Breast epithelium (tissue), 4 donors: ENCODE measurements at regions not wholly inside any gene's neighbourhood (a gene's known extent, or its start where the extent isn't known, plus 50 kb on each side); places are given as distances from the start of the nearest gene placed in this dataset.

Source experiments
- DNase-seq, 2 donors: peaks; one replicate each; pipeline ENCODE4 v3.0.0-alpha.2; 2019; ENCODE audit warnings: low spot score in 2 of 2
- H3K27ac ChIP-seq, 2 donors: fragments of 200-600 bp; sonication (generic) in 1 of 2; one replicate each; pipeline ENCODE4 v1.5.1; 2016 to 2019; ENCODE audit warnings: mild to moderate bottlenecking in 1 of 2
- H3K27me3 ChIP-seq, 2 donors: fragments of 200-600 bp; sonication (generic) in 1 of 2; one replicate each; pipeline versions ENCODE4 v1.5.1 to v1.6.0; 2017 to 2019; ENCODE audit warnings: control low read depth in 1 of 2, mild to moderate bottlenecking in 1 of 2
- H3K36me3 ChIP-seq: fragments of 200-600 bp; one replicate; pipeline ENCODE4 v1.5.1; 2019
- H3K4me1 ChIP-seq, 2 donors: fragments of 200-600 bp; sonication (generic); one replicate each; pipeline ENCODE4 v1.5.1; 2016 to 2019; ENCODE audit warnings: control low read depth in 1 of 2
- H3K4me3 ChIP-seq, 3 donors: fragments of 200-600 bp; sonication (generic); 1 replicate in 2 of 3; 2 replicates in 1 of 3; pipeline ENCODE4 v1.5.1; 2016 to 2019; ENCODE audit warnings: mild to moderate bottlenecking in 3 of 3, moderate library complexity in 2 of 3
- H3K9me3 ChIP-seq, 2 donors: fragments of 200-600 bp; sonication (generic) in 1 of 2; one replicate each; pipeline ENCODE4 v1.5.1; 2016 to 2019; ENCODE audit warnings: control low read depth in 1 of 2
- POLR2A ChIP-seq: fragments of 450-650 bp; IDR thresholded peaks from one replicate; pipeline ENCODE4 v1.6.1; 2016; ENCODE audit warnings: antibody characterized with exemption, mild to moderate bottlenecking, moderate library complexity
- POLR2AphosphoS5 ChIP-seq, 3 donors: sonication (generic); formaldehyde crosslinking; IDR thresholded peaks; one replicate each; pipeline ENCODE4 v1.6.1; 2017; ENCODE audit warnings: antibody characterized with exemption in 3 of 3
- intact Hi-C: fragments of 100-400 bp; cut with DNase I; formaldehyde crosslinking; loops from one replicate; pipeline ENCODE4 v1.15.1; 2023; ENCODE audit warnings: low total_unique reads
- TF ChIP-seq, protein P1 (sequence below), 3 donors: fragments of 450-650 bp; IDR thresholded peaks; one replicate each; pipeline ENCODE4 v1.5.1; 2016 to 2017; ENCODE audit warnings: antibody characterized with exemption in 3 of 3, mild to moderate bottlenecking in 3 of 3, moderate library complexity in 3 of 3

DNA sequence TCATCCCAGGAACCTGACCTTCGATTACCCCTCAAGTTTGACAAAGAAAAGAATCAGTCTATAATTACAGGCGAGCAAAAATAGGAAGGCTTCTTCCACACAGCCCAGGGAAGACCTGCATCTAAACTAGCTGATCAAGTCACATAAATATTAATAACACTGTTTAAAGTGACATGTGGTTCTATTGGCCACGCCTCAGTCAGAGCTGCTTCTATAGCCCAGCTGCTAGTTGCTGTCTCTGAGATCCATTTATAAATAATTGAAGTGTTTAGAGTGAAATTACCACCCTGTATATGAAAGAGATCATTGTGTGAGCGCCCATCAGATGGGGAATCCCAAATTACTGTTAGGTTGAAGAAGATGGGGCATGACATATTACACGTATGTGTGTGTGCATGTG lies 426.0 kb downstream of the CDH2 start:
- intact Hi-C loops: no loop called here
- TF ChIP-seq POLR2AphosphoS5 (IDR thresholded peaks at IDR 0.05) (no peak), POLR2A (no peak)
- TF ChIP-seq, protein P1, sequence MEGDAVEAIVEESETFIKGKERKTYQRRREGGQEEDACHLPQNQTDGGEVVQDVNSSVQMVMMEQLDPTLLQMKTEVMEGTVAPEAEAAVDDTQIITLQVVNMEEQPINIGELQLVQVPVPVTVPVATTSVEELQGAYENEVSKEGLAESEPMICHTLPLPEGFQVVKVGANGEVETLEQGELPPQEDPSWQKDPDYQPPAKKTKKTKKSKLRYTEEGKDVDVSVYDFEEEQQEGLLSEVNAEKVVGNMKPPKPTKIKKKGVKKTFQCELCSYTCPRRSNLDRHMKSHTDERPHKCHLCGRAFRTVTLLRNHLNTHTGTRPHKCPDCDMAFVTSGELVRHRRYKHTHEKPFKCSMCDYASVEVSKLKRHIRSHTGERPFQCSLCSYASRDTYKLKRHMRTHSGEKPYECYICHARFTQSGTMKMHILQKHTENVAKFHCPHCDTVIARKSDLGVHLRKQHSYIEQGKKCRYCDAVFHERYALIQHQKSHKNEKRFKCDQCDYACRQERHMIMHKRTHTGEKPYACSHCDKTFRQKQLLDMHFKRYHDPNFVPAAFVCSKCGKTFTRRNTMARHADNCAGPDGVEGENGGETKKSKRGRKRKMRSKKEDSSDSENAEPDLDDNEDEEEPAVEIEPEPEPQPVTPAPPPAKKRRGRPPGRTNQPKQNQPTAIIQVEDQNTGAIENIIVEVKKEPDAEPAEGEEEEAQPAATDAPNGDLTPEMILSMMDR (IDR thresholded peaks at IDR 0.05): no peak
- H3K27me3 ChIP-seq: no peaks in the 10 kb centered on the region
- no peaks in the 10 kb centered on the region for H3K36me3 ChIP-seq
- no peak overlapping the region for H3K27ac ChIP-seq
- H3K4me3 ChIP-seq: no peak overlapping the region
- no peak for DNase-seq
- H3K4me1 ChIP-seq: no peaks in the 10 kb centered on the region
- H3K9me3 ChIP-seq: no peaks in the 10 kb centered on the region

DNA sequence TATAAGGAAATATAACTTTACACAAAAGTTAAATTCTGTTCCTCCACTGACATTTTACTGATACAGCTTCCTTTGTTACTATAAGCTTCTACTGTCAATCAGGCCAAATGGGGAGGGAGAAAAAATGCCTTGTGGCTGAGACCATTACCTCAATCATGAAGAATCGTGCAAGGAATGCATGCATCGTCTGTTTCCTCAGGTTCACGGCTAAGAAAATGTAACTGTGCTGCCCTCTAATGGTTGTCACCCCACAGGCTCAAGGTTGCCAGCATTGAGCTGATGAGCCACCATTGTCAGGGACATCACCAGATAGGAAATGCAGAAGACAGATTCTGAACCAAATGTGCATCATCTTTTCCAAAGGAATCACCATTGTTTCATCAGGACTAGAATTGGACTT lies 426.9 kb downstream of the CDH2 start:
- intact Hi-C loops: no loop called here
- Histone ChIP-seq H3K27ac (no peak overlapping the region), H3K27me3 (no peaks in the 10 kb centered on the region), H3K9me3 (no peaks in the 10 kb centered on the region), H3K36me3 (no peaks in the 10 kb centered on the region), H3K4me3 (no peak overlapping the region), H3K4me1 (no peaks in the 10 kb centered on the region)
- TF ChIP-seq POLR2AphosphoS5 (IDR thresholded peaks at IDR 0.05) (no peak), POLR2A (no peak)
- TF ChIP-seq, protein P1 (IDR thresholded peaks at IDR 0.05): no peak
- no peak for DNase-seq

DNA sequence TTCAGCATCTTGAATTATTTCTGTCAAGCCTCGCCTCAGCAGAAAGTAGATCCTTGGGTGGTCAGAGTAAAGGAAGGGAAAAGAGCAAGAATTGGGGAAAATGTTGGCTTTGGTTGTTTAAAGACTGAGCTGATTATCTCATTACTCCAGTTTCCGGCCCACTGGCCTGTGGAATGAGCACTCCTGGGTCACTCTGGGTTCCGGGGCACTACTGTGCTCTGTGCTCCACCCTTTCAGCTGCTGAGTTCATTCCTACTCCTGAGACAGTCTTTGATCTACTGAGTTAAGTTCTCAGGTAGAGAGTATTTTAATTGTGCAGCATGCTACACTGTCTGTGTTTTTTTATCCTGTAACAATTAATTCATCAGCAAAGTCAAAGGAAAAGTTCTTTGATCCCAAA lies 427.7 kb downstream of the CDH2 start:
- no peak overlapping the region for H3K4me3 ChIP-seq
- no peaks in the 10 kb centered on the region for H3K27me3 ChIP-seq
- no peaks in the 10 kb centered on the region for H3K4me1 ChIP-seq
- H3K27ac ChIP-seq: no peak overlapping the region
- intact Hi-C loops: no loop called here
- TF ChIP-seq POLR2A (no peak), POLR2AphosphoS5 (IDR thresholded peaks at IDR 0.05) (no peak)
- TF ChIP-seq, protein P1 (IDR thresholded peaks at IDR 0.05): no peak
- H3K9me3 ChIP-seq: no peaks in the 10 kb centered on the region
- H3K36me3 ChIP-seq: no peaks in the 10 kb centered on the region
- no peak for DNase-seq

DNA sequence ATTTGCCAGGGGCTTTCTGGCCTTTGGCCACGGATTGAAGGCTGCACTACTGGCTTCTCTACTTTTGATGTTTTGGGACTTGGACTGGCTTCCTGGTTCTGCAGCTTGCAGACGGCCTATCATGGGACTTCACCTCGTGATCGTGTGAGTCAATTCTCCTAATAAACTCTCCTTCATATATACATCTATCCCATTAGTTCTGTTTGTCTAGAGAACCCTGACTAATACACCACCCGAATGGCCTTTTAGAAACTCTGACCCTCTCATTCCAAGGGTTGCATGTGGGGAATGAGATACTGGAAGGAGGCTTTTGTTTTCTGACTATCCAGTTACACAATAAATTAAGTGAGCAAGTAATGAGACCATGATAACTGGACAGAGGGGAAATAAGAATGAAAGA lies 430.7 kb downstream of the CDH2 start:
- no peaks in the 10 kb centered on the region for H3K36me3 ChIP-seq
- DNase-seq: no peak
- TF ChIP-seq POLR2AphosphoS5 (IDR thresholded peaks at IDR 0.05) (no peak), POLR2A (no peak)
- TF ChIP-seq, protein P1 (IDR thresholded peaks at IDR 0.05): no peak

DNA sequence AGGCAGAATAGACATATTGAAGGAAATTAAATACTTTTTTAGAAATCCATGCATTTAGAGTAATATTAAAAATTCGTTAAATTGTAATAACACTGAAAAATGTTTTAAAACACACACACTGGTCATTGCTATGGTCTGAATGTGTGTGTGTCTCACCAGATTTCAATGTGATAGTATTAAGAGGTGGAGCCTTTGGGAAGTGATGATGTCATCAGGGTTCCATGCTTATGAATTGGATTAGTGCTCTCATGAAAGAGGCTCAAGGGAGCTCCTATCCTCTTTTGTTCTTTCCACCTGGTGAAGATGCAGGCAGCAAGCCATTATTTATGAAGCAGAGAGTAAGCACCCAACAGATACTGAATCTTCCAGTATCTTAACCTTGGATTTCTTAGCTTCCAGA lies 441.8 kb downstream of the CDH2 start:
- intact Hi-C loops: no loop called here
- peaks cover 0 to under 1% of the 10 kb centered on the region in 2 donors for H3K9me3 ChIP-seq

More for the DNA sequence above, 430.7 kb downstream of the CDH2 start:
- Histone ChIP-seq H3K27me3 (no peaks in the 10 kb centered on the region), H3K4me1 (no peaks in the 10 kb centered on the region), H3K4me3 (no peak overlapping the region), H3K27ac (no peak overlapping the region), H3K9me3 (no peaks in the 10 kb centered on the region)
- intact Hi-C loops: no loop called here

More for the DNA sequence above, 441.8 kb downstream of the CDH2 start:
- H3K4me3 ChIP-seq: no peak overlapping the region
- H3K4me1 ChIP-seq: no peaks in the 10 kb centered on the region
- no peaks in the 10 kb centered on the region for H3K36me3 ChIP-seq
- H3K27ac ChIP-seq: no peak overlapping the region
- no peaks in the 10 kb centered on the region for H3K27me3 ChIP-seq
- TF ChIP-seq, protein P1 (IDR thresholded peaks at IDR 0.05): no peak
- TF ChIP-seq POLR2AphosphoS5 (IDR thresholded peaks at IDR 0.05) (no peak), POLR2A (no peak)
- no peak for DNase-seq
